HEK293T (cell line): ENCODE measurements at regions not wholly inside any gene's neighbourhood (a gene's known extent, or its start where the extent isn't known, plus 50 kb on each side); places are given as distances from the start of the nearest gene placed in this dataset.

Experiments
- CTBP1 ChIP-seq: fragments of 450-650 bp; IDR thresholded peaks from 2 replicates; pipeline ENCODE4 v1.6.1; 2016; ENCODE audit warnings: borderline replicate concordance
- FOXK2 ChIP-seq: fragments of 450-650 bp; IDR thresholded peaks from 2 replicates; pipeline ENCODE4 v1.6.1; 2016; ENCODE audit warnings: mild to moderate bottlenecking
- FOXM1 ChIP-seq: fragments of 450-650 bp; IDR thresholded peaks from 2 replicates; pipeline ENCODE4 v1.6.1; 2017; ENCODE audit warnings: mild to moderate bottlenecking, borderline replicate concordance
- HDGF ChIP-seq: fragments of 450-650 bp; IDR thresholded peaks from 2 replicates; pipeline ENCODE4 v1.6.1; 2017; ENCODE audit warnings: antibody characterized with exemption, borderline replicate concordance
- L3MBTL2 ChIP-seq: fragments of 450-650 bp; conservative IDR thresholded peaks from 2 replicates; pipeline ENCODE4 v1.6.1; 2016; ENCODE audit warnings: mild to moderate bottlenecking
- SP1 ChIP-seq: fragments of 450-650 bp; IDR thresholded peaks from 2 replicates; pipeline ENCODE4 v1.6.1; 2017
- SUZ12 ChIP-seq: fragments of 450-650 bp; IDR thresholded peaks from 2 replicates; pipeline ENCODE4 v1.6.1; 2016; ENCODE audit warnings: mild to moderate bottlenecking
- TARDBP ChIP-seq: fragments of 450-650 bp; IDR thresholded peaks from 2 replicates; pipeline ENCODE4 v1.6.1; 2016
- ZNF384 ChIP-seq: fragments of 450-650 bp; IDR thresholded peaks from 2 replicates; pipeline ENCODE4 v1.6.1; 2016

GRCh38 chr12:77531912-77532311 is 298.8 kb upstream of the NAV3 start:
- TF ChIP-seq SUZ12: no peak
- no peak for TF ChIP-seq FOXK2
- TF ChIP-seq TARDBP: no peak
- no peak for TF ChIP-seq L3MBTL2
- no peak for TF ChIP-seq HDGF
- TF ChIP-seq SP1: no peak
- TF ChIP-seq ZNF384: no peak
- no peak for TF ChIP-seq FOXM1
- TF ChIP-seq CTBP1: no peak
